ENCODE measurements at regions not wholly inside any gene's neighbourhood (a gene's known extent, or its start where the extent isn't known, plus 50 kb on each side); places are given as distances from the start of the nearest gene placed in this dataset.

- no peak for TF ChIP-seq CTCF (IDR thresholded peaks at IDR 0.05)
- TF ChIP-seq POLR2A (IDR thresholded peaks at IDR 0.05) = no peak
Measured at GRCh38 chr11:109788948-109789490, 304.2 kb upstream of the ZC3H12C start.
